Muscle of arm (tissue), 1 donor: ENCODE measurements at regions not wholly inside any gene's neighbourhood (a gene's known extent, or its start where the extent isn't known, plus 50 kb on each side); places are given as distances from the start of the nearest gene placed in this dataset.

Source experiments
- DNase-seq: peaks from one replicate; pipeline ENCODE4 v3.0.0-alpha.2; 2013

GRCh38 chr4:71275004-71275403 is 63.8 kb upstream of the SLC4A4 start:
- no peak for DNase-seq

DNA sequence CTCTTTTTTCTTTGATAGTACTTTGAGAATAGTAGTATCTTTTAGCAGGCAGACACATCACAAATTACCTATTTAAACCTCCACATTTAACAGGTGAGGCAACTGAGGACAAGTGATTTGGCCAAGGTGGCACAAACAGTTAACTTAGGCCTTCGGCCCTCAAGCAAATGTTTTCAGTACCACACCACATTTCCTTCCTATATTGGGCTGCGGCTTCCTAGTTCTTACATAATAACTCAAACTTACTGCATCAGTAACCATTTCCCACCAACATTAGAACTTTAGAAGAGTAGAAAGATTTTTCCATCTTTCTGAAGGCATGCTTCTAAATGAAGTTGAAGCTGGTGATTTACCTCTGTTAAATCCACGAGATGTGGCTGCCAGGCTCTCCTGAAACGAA is 63.2 kb upstream of the SLC4A4 start:
- no peak for DNase-seq

DNA sequence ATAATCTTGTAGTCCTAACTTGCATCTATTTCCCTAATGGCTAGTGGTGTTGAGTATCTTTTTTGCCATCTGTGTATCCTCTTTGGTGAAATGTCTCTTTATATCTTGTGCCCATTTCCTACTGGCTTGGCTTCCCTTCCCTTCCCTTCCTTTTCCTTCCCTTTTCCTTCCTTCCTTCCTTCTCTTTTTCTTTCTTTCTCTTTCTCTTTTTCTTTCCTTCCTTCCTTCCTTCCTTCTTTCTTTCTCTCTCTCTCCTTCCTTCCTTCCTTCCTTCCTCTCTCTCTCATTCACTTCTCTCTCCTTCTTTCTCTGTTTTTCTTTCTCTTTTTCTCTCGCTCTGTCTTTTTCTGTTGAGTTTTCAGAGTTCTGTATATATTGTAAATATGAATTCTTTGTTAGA is 61.5 kb upstream of the SLC4A4 start:
- DNase-seq, result no peak

DNA sequence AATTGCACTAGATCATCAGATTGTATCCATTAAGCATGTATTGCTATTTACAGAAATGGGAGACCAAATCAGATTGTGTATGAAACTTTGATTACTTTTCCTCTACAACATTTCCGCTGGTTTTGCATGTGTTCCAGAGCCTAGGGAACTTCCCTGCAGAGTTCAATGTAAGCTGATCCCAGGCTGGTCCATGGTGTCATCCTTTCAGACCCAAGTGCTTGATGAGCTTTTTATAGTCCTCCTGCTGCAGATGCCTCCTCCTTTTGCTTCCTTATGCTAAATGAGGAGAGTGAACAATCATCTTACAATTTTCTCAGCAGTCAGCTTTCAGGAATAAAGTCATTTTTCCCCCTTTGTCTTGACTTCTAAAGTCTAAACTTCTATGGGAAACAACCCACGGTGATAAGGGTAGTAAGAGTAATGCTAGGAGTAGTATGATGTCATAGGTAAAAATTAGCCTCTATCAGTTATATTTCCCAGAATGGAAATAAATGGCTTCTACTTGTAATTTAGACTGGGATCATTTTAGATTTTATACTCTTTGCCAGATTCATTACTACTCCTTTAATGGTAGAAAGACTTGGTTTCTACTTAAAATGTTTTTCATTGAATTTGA is 55.1 kb upstream of the SLC4A4 start:
- no peak for DNase-seq

DNA sequence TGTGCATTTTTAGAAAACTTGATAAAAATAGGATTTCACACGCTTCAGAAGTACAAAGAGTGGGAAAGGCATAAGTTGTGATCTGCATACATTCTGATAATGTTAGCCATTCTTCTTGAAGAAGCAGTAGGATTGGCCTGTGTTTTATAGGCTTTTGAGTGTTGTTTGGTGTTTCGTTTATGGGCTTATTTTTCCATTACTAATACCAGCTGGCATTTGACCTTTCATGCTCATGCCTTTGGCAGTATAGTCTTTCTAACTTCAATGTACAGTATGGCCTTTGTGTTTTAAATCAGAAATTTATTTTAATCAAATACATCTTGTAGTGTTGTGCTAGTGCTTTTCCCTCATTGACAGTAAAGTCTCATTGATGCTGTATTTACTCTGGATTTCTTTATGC is 51.5 kb upstream of the SLC4A4 start:
- no peak for DNase-seq

- DNase-seq, result no peak
These were observed 49.9 kb upstream of the SLC4A4 start for GRCh38 chr4:71288875-71289274.
